ENCODE measurements at regions not wholly inside any gene's neighbourhood (a gene's known extent, or its start where the extent isn't known, plus 50 kb on each side); places are given as distances from the start of the nearest gene placed in this dataset.

DNA sequence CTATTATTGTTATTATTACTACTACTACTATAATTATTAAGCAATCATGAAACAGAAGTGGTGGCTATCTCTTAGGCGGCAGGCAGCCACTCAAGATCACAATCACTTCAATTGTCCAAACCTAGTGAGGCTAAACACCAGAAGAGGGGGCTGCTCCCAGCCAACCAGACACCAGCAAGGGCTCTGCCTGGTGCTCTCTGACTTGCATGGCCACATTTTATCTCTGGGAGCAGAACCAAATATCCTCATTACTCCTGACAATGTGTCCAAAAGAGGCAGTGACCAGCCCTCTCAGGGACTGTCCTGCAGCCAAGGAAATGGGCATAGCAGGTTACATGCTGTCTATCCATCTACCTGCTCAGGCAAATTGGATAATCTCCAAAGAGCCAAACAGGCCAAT, 187.4 kb upstream of the PDE1C start:
- H3K4me3 ChIP-seq (ENCODE audit: insufficient read depth, low read length) = no peak overlapping the region
- no peaks in the 10 kb centered on the region for H4K20me1 ChIP-seq (ENCODE audit: insufficient read depth, low read length)
- H3K27ac ChIP-seq (ENCODE audit: low read depth, low read length) = no peak overlapping the region
- no peaks in the 10 kb centered on the region for H3K27me3 ChIP-seq (ENCODE audit: insufficient read depth, low read length)
- DNase-seq (ENCODE audit: insufficient read length, low spot score, missing footprints) = no peak
- H3K4me1 ChIP-seq (ENCODE audit: insufficient read depth, low read length) = no peaks in the 10 kb centered on the region
- H2AFZ ChIP-seq (ENCODE audit: low read length) = no peak overlapping the region
- TF ChIP-seq, protein P1, sequence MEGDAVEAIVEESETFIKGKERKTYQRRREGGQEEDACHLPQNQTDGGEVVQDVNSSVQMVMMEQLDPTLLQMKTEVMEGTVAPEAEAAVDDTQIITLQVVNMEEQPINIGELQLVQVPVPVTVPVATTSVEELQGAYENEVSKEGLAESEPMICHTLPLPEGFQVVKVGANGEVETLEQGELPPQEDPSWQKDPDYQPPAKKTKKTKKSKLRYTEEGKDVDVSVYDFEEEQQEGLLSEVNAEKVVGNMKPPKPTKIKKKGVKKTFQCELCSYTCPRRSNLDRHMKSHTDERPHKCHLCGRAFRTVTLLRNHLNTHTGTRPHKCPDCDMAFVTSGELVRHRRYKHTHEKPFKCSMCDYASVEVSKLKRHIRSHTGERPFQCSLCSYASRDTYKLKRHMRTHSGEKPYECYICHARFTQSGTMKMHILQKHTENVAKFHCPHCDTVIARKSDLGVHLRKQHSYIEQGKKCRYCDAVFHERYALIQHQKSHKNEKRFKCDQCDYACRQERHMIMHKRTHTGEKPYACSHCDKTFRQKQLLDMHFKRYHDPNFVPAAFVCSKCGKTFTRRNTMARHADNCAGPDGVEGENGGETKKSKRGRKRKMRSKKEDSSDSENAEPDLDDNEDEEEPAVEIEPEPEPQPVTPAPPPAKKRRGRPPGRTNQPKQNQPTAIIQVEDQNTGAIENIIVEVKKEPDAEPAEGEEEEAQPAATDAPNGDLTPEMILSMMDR (IDR thresholded peaks at IDR 0.05; ENCODE audit: extremely low read depth, low read depth, low read length) = no peak
- H3K9me3 ChIP-seq (ENCODE audit: low read depth, low read length) = no peaks in the 10 kb centered on the region
- H3K79me2 ChIP-seq (ENCODE audit: insufficient read depth, low read length) = no peaks in the 10 kb centered on the region
- H3K36me3 ChIP-seq (ENCODE audit: insufficient read depth, low read length) = no peaks in the 10 kb centered on the region
- H3K4me2 ChIP-seq (ENCODE audit: insufficient read depth, low read length) = no peak overlapping the region

DNA sequence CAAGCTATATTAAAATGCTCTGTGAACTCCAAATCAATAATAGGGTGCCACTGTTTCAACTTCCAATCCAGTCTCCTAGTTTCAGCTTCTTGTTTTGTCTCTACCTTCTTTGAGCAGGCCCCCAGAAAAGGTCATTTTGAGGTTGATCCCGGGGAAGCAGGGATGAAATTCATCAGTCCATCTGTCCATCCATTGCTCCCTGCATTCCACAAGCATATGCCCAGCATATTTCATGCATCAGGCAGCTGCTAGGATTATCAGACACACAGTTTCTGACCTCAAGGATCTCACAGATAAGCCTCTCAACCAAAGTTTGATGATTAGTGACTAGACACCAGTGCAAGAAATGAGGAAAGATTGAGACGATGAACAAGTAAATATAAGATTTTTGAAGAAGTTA, 186.6 kb upstream of the PDE1C start:
- Histone ChIP-seq H3K4me3 (ENCODE audit: insufficient read depth, low read length) (no peak overlapping the region), H3K27me3 (ENCODE audit: insufficient read depth, low read length) (no peaks in the 10 kb centered on the region), H3K4me1 (ENCODE audit: insufficient read depth, low read length) (no peaks in the 10 kb centered on the region), H3K4me2 (ENCODE audit: insufficient read depth, low read length) (no peak overlapping the region), H3K36me3 (ENCODE audit: insufficient read depth, low read length) (no peaks in the 10 kb centered on the region), H3K27ac (ENCODE audit: low read depth, low read length) (no peak overlapping the region), H4K20me1 (ENCODE audit: insufficient read depth, low read length) (no peaks in the 10 kb centered on the region), H3K79me2 (ENCODE audit: insufficient read depth, low read length) (no peaks in the 10 kb centered on the region), H3K9me3 (ENCODE audit: low read depth, low read length) (no peaks in the 10 kb centered on the region), H2AFZ (ENCODE audit: low read length) (no peak overlapping the region)
- DNase-seq (ENCODE audit: insufficient read length, low spot score, missing footprints) = no peak
- TF ChIP-seq, protein P1 (IDR thresholded peaks at IDR 0.05; ENCODE audit: extremely low read depth, low read depth, low read length) = no peak

DNA sequence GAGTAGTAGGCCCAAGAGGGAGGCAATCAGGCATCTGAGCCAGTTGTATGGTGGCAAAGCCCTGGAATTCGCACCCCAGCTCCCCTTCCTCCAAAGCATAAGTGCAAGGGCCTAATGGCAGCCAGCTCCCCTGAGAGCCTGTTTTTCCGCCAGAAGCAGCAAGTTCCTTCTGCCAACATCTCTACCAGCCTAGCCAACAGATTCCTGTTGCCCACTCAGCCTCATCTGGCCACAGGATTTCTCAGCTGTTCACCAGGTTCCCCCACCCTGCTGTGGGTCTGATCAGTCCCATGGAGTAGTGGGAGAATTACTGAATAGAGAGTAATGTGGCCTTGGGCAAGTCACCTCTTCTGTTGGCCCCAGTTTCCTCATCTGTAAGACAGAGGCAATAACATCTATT, 186.2 kb upstream of the PDE1C start:
- no peaks in the 10 kb centered on the region for H3K4me1 ChIP-seq (ENCODE audit: insufficient read depth, low read length)
- no peak for DNase-seq (ENCODE audit: insufficient read length, low spot score, missing footprints)
- no peaks in the 10 kb centered on the region for H3K36me3 ChIP-seq (ENCODE audit: insufficient read depth, low read length)
- H3K9me3 ChIP-seq (ENCODE audit: low read depth, low read length) = no peaks in the 10 kb centered on the region
- H3K27ac ChIP-seq (ENCODE audit: low read depth, low read length) = no peak overlapping the region
- no peaks in the 10 kb centered on the region for H4K20me1 ChIP-seq (ENCODE audit: insufficient read depth, low read length)
- H3K4me2 ChIP-seq (ENCODE audit: insufficient read depth, low read length) = no peak overlapping the region
- H3K79me2 ChIP-seq (ENCODE audit: insufficient read depth, low read length) = no peaks in the 10 kb centered on the region
- TF ChIP-seq, protein P1 (IDR thresholded peaks at IDR 0.05; ENCODE audit: extremely low read depth, low read depth, low read length) = no peak
- no peaks in the 10 kb centered on the region for H3K27me3 ChIP-seq (ENCODE audit: insufficient read depth, low read length)
- no peak overlapping the region for H2AFZ ChIP-seq (ENCODE audit: low read length)
- no peak overlapping the region for H3K4me3 ChIP-seq (ENCODE audit: insufficient read depth, low read length)

DNA sequence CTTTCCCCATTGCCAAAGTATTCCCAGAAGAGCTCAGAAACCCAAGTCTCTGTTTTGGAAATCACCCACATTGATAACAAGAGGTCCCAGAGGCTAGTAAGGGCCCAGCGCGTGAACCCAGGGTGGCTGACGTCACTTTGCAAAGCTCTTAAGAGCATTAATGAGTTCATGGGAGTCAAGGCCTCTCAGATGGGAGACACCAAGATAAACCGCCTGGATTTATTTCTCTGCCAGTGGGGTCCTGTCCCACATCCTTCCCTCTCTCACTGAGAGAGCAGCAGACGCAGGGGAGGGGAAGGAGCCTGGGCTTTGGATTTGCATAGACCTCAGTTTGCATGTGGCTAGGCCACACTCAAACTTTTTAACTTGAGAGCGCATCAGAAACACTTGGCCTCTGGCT, 184.8 kb upstream of the PDE1C start:
- no peaks in the 10 kb centered on the region for H4K20me1 ChIP-seq (ENCODE audit: insufficient read depth, low read length)
- DNase-seq (ENCODE audit: insufficient read length, low spot score, missing footprints) = no peak
- no peaks in the 10 kb centered on the region for H3K36me3 ChIP-seq (ENCODE audit: insufficient read depth, low read length)
- no peaks in the 10 kb centered on the region for H3K27me3 ChIP-seq (ENCODE audit: insufficient read depth, low read length)
- H3K4me2 ChIP-seq (ENCODE audit: insufficient read depth, low read length) = no peak overlapping the region
- H2AFZ ChIP-seq (ENCODE audit: low read length) = no peak overlapping the region
- H3K9me3 ChIP-seq (ENCODE audit: low read depth, low read length) = no peaks in the 10 kb centered on the region
- H3K4me1 ChIP-seq (ENCODE audit: insufficient read depth, low read length) = no peaks in the 10 kb centered on the region
- H3K4me3 ChIP-seq (ENCODE audit: insufficient read depth, low read length) = no peak overlapping the region
- TF ChIP-seq, protein P1 (IDR thresholded peaks at IDR 0.05; ENCODE audit: extremely low read depth, low read depth, low read length) = no peak
- no peak overlapping the region for H3K27ac ChIP-seq (ENCODE audit: low read depth, low read length)
- no peaks in the 10 kb centered on the region for H3K79me2 ChIP-seq (ENCODE audit: insufficient read depth, low read length)

All from osteoblast (primary cell).